A673 (cell line): ENCODE measurements at regions not wholly inside any gene's neighbourhood (a gene's known extent, or its start where the extent isn't known, plus 50 kb on each side); places are given as distances from the start of the nearest gene placed in this dataset.

Experiments used
- BruUV-seq: library from RNA; stranded (reverse); fragments of 400-500 nt; replicated peaks from 2 replicates; lab custom pipeline; 2021; lab: Mats Ljungman, UMichigan
- CTCF ChIA-PET: fragments of 300-600 bp; sonication (Branson Sonifier 250); formaldehyde crosslinking; loops from one replicate; lab custom pipeline; 2022; ENCODE audit warnings: antibody characterized with exemption; lab: Charles Lee
- POLR2A ChIA-PET: fragments of 300-600 bp; sonication (Branson Sonifier 250); formaldehyde crosslinking; loops from one replicate; lab custom pipeline; 2022; ENCODE audit warnings: antibody characterized with exemption; ENCODE audit not compliant: low non-redundant PET; lab: Charles Lee
- DNase-seq: peaks from one replicate; pipeline ENCODE4 v3.0.0-alpha.2; 2015; ENCODE audit warnings: low spot score
- H3K27ac ChIP-seq: fragments of 200-600 bp; sonication (generic); 2 replicates; pipeline ENCODE4 v1.5.1; 2016; ENCODE audit warnings: mixed run types, low read depth, mild to moderate bottlenecking, mixed read lengths, antibody characterized with exemption, low read length; ENCODE audit not compliant: poor library complexity, severe bottlenecking
- H3K27me3 ChIP-seq: fragments of 200-600 bp; sonication (generic); replicated peaks from 2 replicates; pipeline ENCODE4 v1.6.1; 2017; ENCODE audit warnings: mixed run types, low read depth, mild to moderate bottlenecking, mixed read lengths, antibody characterized with exemption, low read length; ENCODE audit not compliant: insufficient read depth, poor library complexity
- H3K36me3 ChIP-seq: fragments of 200-600 bp; sonication (generic); 2 replicates; pipeline ENCODE4 v1.6.1; 2016; ENCODE audit warnings: mixed run types, mild to moderate bottlenecking, mixed read lengths, antibody characterized with exemption, low read length; ENCODE audit not compliant: insufficient read depth, poor library complexity, severe bottlenecking
- H3K4me1 ChIP-seq: fragments of 200-600 bp; sonication (generic); 2 replicates; pipeline ENCODE4 v1.6.1; 2017; ENCODE audit warnings: mixed run types, mild to moderate bottlenecking, mixed read lengths, antibody characterized with exemption, low read length; ENCODE audit not compliant: insufficient read depth, poor library complexity, severe bottlenecking
- H3K4me3 ChIP-seq: fragments of 200-600 bp; sonication (generic); 2 replicates; pipeline ENCODE4 v1.5.1; 2016; ENCODE audit warnings: low read depth, mixed run types, mild to moderate bottlenecking, mixed read lengths, low read length; ENCODE audit not compliant: poor library complexity, severe bottlenecking
- H3K9me3 ChIP-seq: fragments of 200-600 bp; sonication (generic); 2 replicates; pipeline ENCODE4 v1.6.1; 2016; ENCODE audit warnings: mixed run types, low read depth, mild to moderate bottlenecking, mixed read lengths, antibody characterized with exemption, low read length; ENCODE audit not compliant: poor library complexity, severe bottlenecking
- EZH2 ChIP-seq: fragments of 200-600 bp; sonication (generic); IDR thresholded peaks from 2 replicates; pipeline ENCODE4 v1.6.1; 2017; ENCODE audit warnings: borderline replicate concordance, low read depth, mild to moderate bottlenecking, mixed read lengths, antibody characterized with exemption, low read length; ENCODE audit not compliant: poor library complexity, severe bottlenecking
- intact Hi-C: fragments of 100-400 bp; cut with micrococcal nuclease; formaldehyde crosslinking; loops from one replicate; pipeline ENCODE4 v1.10.0; 2022; ENCODE audit not compliant: unreplicated experiment
- TF ChIP-seq, protein P1 (sequence below): fragments of 300-800, 200-600 bp; sonication (generic); conservative IDR thresholded peaks from 2 replicates; pipeline ENCODE4 v1.5.1; 2017; ENCODE audit warnings: low read depth, mild to moderate bottlenecking, antibody characterized with exemption, low read length, moderate library complexity, mixed read lengths

DNA sequence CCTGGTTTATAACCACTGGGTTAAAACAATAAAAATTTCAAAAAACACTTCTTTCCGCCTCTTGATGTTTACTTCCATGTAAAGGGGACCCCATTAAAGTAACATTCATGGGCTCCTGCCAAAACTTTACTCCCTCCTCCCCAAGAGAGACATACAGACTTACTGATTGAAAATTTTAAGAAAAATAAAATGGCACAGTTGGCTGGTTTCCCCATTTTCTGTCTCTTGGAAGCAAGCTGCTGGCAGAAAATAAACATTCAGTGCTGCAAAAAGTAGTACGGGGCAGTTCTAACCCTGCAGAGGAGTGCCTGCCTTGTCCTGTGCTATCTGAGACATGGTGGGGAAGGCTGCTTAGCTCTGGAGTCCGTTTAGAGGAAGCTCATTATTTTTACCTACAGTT lies 187.3 kb upstream of the INTU start:
- no peak overlapping the region for H3K4me3 ChIP-seq
- H3K27ac ChIP-seq: no peak overlapping the region
- TF ChIP-seq EZH2: no peak
- TF ChIP-seq, protein P1, sequence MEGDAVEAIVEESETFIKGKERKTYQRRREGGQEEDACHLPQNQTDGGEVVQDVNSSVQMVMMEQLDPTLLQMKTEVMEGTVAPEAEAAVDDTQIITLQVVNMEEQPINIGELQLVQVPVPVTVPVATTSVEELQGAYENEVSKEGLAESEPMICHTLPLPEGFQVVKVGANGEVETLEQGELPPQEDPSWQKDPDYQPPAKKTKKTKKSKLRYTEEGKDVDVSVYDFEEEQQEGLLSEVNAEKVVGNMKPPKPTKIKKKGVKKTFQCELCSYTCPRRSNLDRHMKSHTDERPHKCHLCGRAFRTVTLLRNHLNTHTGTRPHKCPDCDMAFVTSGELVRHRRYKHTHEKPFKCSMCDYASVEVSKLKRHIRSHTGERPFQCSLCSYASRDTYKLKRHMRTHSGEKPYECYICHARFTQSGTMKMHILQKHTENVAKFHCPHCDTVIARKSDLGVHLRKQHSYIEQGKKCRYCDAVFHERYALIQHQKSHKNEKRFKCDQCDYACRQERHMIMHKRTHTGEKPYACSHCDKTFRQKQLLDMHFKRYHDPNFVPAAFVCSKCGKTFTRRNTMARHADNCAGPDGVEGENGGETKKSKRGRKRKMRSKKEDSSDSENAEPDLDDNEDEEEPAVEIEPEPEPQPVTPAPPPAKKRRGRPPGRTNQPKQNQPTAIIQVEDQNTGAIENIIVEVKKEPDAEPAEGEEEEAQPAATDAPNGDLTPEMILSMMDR: no peak
- H3K36me3 ChIP-seq: no peaks in the 10 kb centered on the region
- ChIA-PET POLR2A (no interaction called here), CTCF (no interaction called here)
- BruUV-seq: no TSS peak
- H3K9me3 ChIP-seq: no peaks in the 10 kb centered on the region
- intact Hi-C loops: no loop called here
- H3K4me1 ChIP-seq: no peaks in the 10 kb centered on the region
- H3K27me3 ChIP-seq: no peaks in the 10 kb centered on the region
- DNase-seq: no peak

DNA sequence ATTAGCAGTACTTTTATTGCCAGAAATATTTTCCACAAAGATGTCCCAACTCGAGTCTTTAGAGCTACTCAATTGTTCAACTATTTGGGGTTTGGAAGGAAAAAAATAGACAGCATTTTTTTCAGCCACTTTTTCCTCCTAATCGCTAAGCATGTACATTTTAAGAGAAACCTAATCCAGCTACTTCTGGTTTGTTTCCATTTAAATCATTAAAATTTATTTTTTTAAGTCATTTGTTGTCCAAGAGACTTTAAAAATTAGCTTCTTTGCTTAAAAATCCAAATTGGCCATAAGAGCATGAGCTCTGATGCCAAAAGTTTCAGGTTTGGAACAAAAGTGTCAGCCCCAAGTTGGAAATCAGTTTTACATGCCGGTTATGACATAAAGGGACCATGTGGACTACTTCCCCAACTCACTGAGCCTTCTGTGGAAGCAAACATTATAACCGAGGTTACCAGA lies 186.3 kb upstream of the INTU start:
- Histone ChIP-seq H3K36me3 (no peaks in the 10 kb centered on the region), H3K9me3 (no peaks in the 10 kb centered on the region), H3K27ac (no peak overlapping the region), H3K27me3 (no peaks in the 10 kb centered on the region), H3K4me1 (no peaks in the 10 kb centered on the region), H3K4me3 (no peak overlapping the region)
- no peak for TF ChIP-seq EZH2
- TF ChIP-seq, protein P1: no peak
- ChIA-PET POLR2A (no interaction called here), CTCF (no interaction called here)
- intact Hi-C loops: no loop called here
- no TSS peak for BruUV-seq
- DNase-seq: no peak

DNA sequence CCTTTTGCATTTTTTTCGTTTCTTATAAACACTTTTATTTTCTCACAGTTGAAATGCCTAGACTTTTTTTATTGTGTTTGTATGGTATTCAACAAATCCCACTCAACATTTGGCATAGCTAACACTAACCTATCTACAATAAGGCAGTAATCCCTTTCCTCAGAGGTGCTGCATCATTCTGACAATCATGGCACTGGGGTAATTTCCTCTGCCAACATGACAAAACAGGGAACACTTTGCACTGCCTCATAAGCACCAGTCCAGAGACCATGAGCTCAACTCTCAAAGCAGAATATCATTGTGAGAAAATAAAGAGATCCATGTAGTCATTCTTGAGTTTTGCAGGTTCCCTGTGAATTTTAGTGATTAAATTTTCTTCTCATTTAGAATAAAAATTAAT lies 183.8 kb upstream of the INTU start:
- H3K27ac ChIP-seq: no peak overlapping the region
- BruUV-seq: no TSS peak
- H3K36me3 ChIP-seq: no peaks in the 10 kb centered on the region
- DNase-seq: no peak
- TF ChIP-seq, protein P1: no peak
- TF ChIP-seq EZH2: no peak
- POLR2A ChIA-PET: no interaction called here
- H3K27me3 ChIP-seq: no peaks in the 10 kb centered on the region
- intact Hi-C loops: no loop called here
- no peaks in the 10 kb centered on the region for H3K4me1 ChIP-seq
- CTCF ChIA-PET: no interaction called here
- H3K9me3 ChIP-seq: no peaks in the 10 kb centered on the region
- H3K4me3 ChIP-seq: no peak overlapping the region
